ENCODE measurements at regions not wholly inside any gene's neighbourhood (a gene's known extent, or its start where the extent isn't known, plus 50 kb on each side); places are given as distances from the start of the nearest gene placed in this dataset.

- no peaks in the 10 kb centered on the region for H3K36me3 Mint-ChIP-seq
- no peak overlapping the region for H3K27ac Mint-ChIP-seq
- peaks cover 2% of the 10 kb centered on the region for H3K9me3 Mint-ChIP-seq
- H3K4me3 Mint-ChIP-seq, result no peak overlapping the region
- CTCF ChIA-PET, result interaction anchor here (1.4 kb wide), 1 partner anchor 11 kb away, joined by 3 read pairs; no protein-coding TSS in a partner anchor
- H3K27me3 Mint-ChIP-seq, result peaks cover 5% of the 10 kb centered on the region
- DNase-seq, result no peak
- H3K4me1 Mint-ChIP-seq, result no peaks in the 10 kb centered on the region
Measured at GRCh38 chr16:82337355-82337754, 167.3 kb upstream of the MPHOSPH6 start.

GRCh38 chr16:82331974-82332750 lies 162.1 kb upstream of the MPHOSPH6 start:
- no peaks in the 10 kb centered on the region for H3K4me1 Mint-ChIP-seq
- H3K36me3 Mint-ChIP-seq, result no peaks in the 10 kb centered on the region
- no peak overlapping the region for H3K4me3 Mint-ChIP-seq
- no peaks in the 10 kb centered on the region for H3K9me3 Mint-ChIP-seq
- peaks cover 3% of the 10 kb centered on the region for H3K27me3 Mint-ChIP-seq
- no peak for DNase-seq
- CTCF ChIA-PET, result no interaction called here
- no peak overlapping the region for H3K27ac Mint-ChIP-seq

DNA sequence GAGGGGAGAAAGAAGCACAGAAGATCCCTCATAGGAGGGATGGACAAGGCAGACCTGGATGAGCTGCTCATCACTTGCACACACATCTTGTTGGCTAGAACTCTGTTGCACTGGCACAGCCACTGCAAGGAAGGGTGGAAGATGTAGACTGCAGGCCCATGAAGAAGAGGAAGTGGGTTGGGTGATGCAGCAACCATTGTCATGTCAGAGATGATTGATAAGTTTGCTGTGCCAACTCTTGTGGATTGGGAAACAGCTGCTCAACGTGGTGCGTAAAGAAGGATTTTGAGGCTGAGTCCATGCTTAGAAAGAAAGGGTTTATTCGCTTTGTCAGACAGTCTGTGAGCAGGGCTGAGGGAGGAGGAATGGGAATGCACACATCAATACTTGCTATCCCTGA lies 161.4 kb upstream of the MPHOSPH6 start:
- Mint-ChIP-seq H3K4me3 (no peak overlapping the region), H3K36me3 (no peaks in the 10 kb centered on the region), H3K27ac (no peak overlapping the region), H3K4me1 (no peaks in the 10 kb centered on the region), H3K27me3 (peaks cover 3% of the 10 kb centered on the region), H3K9me3 (no peaks in the 10 kb centered on the region)
- CTCF ChIA-PET, result no interaction called here
- no peak for DNase-seq

GRCh38 chr16:82329504-82330192 lies 159.6 kb upstream of the MPHOSPH6 start:
- H3K9me3 Mint-ChIP-seq, result no peaks in the 10 kb centered on the region
- H3K4me3 Mint-ChIP-seq, result no peak overlapping the region
- no peaks in the 10 kb centered on the region for H3K4me1 Mint-ChIP-seq
- peaks cover 3% of the 10 kb centered on the region for H3K27me3 Mint-ChIP-seq
- CTCF ChIA-PET, result no interaction called here
- no peak overlapping the region for H3K27ac Mint-ChIP-seq
- DNase-seq, result no peak
- H3K36me3 Mint-ChIP-seq, result no peaks in the 10 kb centered on the region

GRCh38 chr16:82328881-82329469 lies 159.0 kb upstream of the MPHOSPH6 start:
- Mint-ChIP-seq H3K9me3 (peaks cover 1% of the 10 kb centered on the region), H3K36me3 (no peaks in the 10 kb centered on the region), H3K4me3 (no peak overlapping the region), H3K27ac (no peak overlapping the region), H3K27me3 (peaks cover 3% of the 10 kb centered on the region), H3K4me1 (no peaks in the 10 kb centered on the region)
- no peak for DNase-seq
- CTCF ChIA-PET, result no interaction called here

DNA sequence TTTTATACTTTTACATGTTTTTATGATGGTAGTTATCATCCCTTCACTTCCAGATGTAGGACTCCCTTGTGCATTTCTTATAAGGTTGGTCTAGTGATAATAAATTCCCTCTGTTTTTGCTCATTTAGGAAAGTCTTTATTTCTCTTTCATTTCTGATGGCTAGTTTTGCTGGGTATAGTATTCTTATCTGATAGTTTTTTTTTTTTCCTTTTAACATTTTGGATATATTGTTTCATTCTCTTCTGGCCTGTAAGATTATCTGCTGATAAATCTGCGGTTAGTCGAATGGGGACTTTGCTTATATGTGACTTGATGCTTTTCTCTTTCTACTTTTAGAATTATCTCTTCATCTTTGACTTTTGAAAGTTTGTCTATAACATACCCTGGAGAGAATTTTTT lies 153.1 kb upstream of the MPHOSPH6 start:
- Mint-ChIP-seq H3K4me1 (no peaks in the 10 kb centered on the region), H3K27me3 (no peaks in the 10 kb centered on the region), H3K27ac (no peak overlapping the region), H3K9me3 (peaks cover 8% of the 10 kb centered on the region), H3K36me3 (no peaks in the 10 kb centered on the region), H3K4me3 (no peak overlapping the region)
- CTCF ChIA-PET, result no interaction called here
- DNase-seq, result no peak

- peaks cover 8% of the 10 kb centered on the region for H3K9me3 Mint-ChIP-seq
- H3K27me3 Mint-ChIP-seq, result no peaks in the 10 kb centered on the region
- DNase-seq, result no peak
- H3K36me3 Mint-ChIP-seq, result no peaks in the 10 kb centered on the region
- H3K4me1 Mint-ChIP-seq, result no peaks in the 10 kb centered on the region
- no peak overlapping the region for H3K27ac Mint-ChIP-seq
- H3K4me3 Mint-ChIP-seq, result no peak overlapping the region
- CTCF ChIA-PET, result no interaction called here
Measured at GRCh38 chr16:82322177-82322576, 152.2 kb upstream of the MPHOSPH6 start.

- no peak overlapping the region for H3K4me3 Mint-ChIP-seq
- H3K36me3 Mint-ChIP-seq, result no peaks in the 10 kb centered on the region
- no peaks in the 10 kb centered on the region for H3K27me3 Mint-ChIP-seq
- H3K9me3 Mint-ChIP-seq, result peaks cover 7% of the 10 kb centered on the region
- no peak overlapping the region for H3K27ac Mint-ChIP-seq
- H3K4me1 Mint-ChIP-seq, result no peaks in the 10 kb centered on the region
- no peak for DNase-seq
- CTCF ChIA-PET, result no interaction called here
Measured at GRCh38 chr16:82319038-82319437, 149.0 kb upstream of the MPHOSPH6 start.

- DNase-seq, result no peak
- H3K4me3 Mint-ChIP-seq, result no peak overlapping the region
- H3K4me1 Mint-ChIP-seq, result no peaks in the 10 kb centered on the region
- no peaks in the 10 kb centered on the region for H3K36me3 Mint-ChIP-seq
- no peaks in the 10 kb centered on the region for H3K9me3 Mint-ChIP-seq
- CTCF ChIA-PET, result no interaction called here
- H3K27me3 Mint-ChIP-seq, result no peaks in the 10 kb centered on the region
- no peak overlapping the region for H3K27ac Mint-ChIP-seq
Measured at GRCh38 chr16:82317411-82318167, 147.6 kb upstream of the MPHOSPH6 start.

DNA sequence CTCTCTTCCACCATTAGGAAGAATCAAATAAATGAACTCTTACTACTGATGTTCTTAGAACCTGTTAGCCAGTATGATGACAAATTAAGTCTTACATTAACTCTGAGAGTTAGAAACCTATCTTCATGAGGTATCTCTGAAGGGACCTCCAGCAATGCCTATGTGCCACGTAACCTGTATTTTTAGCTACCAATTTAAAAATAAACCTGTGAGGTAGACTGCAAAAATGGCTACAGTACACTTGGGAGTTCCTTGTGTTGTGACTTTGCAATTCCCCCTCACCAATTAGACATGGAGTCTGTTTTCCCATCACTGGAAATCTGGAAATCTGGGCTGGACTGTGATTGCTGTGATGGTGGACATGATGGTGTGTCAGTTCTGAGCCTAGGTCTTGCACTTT lies 143.7 kb upstream of the MPHOSPH6 start:
- H3K9me3 Mint-ChIP-seq, result no peaks in the 10 kb centered on the region
- H3K4me3 Mint-ChIP-seq, result no peak overlapping the region
- no peak for DNase-seq
- no peaks in the 10 kb centered on the region for H3K27me3 Mint-ChIP-seq
- CTCF ChIA-PET, result no interaction called here
- H3K27ac Mint-ChIP-seq, result no peak overlapping the region
- H3K4me1 Mint-ChIP-seq, result no peaks in the 10 kb centered on the region
- no peaks in the 10 kb centered on the region for H3K36me3 Mint-ChIP-seq

DNA sequence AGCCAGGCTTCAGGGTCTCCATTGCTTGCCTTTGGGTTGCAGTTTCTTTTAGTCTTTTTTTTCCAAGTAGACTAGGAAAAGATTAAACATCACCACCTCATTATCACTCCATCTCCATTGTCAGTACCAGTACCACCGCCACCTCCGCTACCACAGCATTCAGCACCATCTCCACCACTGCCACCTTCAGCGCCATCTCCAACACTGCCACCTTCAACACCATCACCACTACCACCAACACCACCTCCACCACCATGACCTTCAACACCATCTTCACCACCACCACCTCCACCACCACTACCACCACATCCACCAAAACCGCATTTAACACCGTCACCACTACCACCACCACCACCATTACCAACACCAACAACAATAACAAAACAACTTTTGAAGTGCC lies 141.5 kb upstream of the MPHOSPH6 start:
- CTCF ChIA-PET, result no interaction called here
- Mint-ChIP-seq H3K9me3 (no peaks in the 10 kb centered on the region), H3K36me3 (no peaks in the 10 kb centered on the region), H3K27me3 (no peaks in the 10 kb centered on the region), H3K4me1 (no peaks in the 10 kb centered on the region), H3K27ac (no peak overlapping the region), H3K4me3 (no peak overlapping the region)
- no peak for DNase-seq

DNA sequence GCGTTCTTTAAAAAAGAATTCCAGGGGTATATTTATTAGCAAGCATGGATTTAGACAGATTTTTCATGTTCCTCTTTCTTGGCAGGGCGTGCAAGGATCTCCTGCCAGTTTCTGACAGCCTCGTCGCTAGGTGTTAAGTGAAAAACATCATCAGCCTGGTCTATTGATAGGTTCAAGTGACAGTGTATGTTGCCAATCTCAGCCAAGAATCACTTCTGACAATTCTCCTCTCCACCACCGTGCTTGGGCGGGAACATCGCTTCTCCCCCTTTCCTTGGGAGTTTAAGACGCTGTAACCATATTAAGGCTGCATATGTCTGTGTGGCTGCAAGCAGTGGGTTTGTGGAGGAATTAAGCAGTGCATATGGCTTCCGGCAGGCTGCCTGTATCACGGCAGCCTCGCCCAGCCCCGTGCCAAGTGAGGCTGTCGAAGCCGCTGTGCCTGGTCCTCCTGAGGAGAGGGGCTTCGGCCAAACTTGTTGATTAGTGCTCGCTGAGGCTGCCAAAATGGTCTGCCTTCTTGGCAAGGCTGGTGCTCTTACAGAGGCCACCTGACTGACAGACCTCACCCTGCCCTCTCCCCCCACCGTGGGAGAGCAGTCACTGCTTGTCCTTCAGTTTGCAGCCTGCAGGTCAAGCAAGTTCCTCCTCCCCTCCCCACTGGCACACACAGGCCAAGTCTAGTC lies 132.2 kb upstream of the MPHOSPH6 start:
- Mint-ChIP-seq H3K9me3 (no peaks in the 10 kb centered on the region), H3K36me3 (no peaks in the 10 kb centered on the region), H3K4me3 (no peak overlapping the region), H3K27me3 (no peaks in the 10 kb centered on the region), H3K27ac (no peak overlapping the region), H3K4me1 (no peaks in the 10 kb centered on the region)
- CTCF ChIA-PET, result no interaction called here
- DNase-seq, result no peak

DNA sequence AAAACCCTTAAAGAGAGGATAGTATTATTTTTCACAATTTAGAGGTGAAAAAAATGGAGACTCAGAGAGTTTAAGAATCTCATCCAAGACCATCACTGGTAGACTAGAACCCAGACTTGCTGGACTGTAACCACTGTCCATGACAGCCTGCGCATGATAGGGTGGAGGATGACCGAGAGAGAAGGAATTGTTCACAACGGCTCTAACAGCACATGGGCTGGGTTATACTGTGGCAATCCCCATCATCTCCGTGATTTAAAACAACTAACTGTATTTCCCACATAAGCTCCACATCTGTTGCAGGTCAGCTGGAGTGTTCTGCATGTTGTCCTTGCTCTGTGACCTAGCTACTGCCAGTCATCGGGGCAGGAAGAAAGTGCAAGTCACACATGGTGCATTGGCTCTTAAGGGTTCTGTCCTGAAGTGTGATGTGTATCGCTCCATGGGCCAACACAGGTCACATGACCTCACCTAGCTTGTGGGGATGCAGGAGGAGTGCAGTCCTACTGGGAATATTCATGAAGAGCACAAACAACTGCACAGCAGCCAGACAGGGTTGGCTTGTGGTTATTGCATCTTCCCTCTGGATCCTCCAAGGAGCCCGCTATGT lies 131.2 kb upstream of the MPHOSPH6 start:
- Mint-ChIP-seq H3K4me1 (no peaks in the 10 kb centered on the region), H3K27me3 (no peaks in the 10 kb centered on the region), H3K9me3 (no peaks in the 10 kb centered on the region), H3K36me3 (no peaks in the 10 kb centered on the region), H3K4me3 (no peak overlapping the region), H3K27ac (no peak overlapping the region)
- CTCF ChIA-PET, result no interaction called here
- no peak for DNase-seq
